ENCODE measurements at regions not wholly inside any gene's neighbourhood (a gene's known extent, or its start where the extent isn't known, plus 50 kb on each side); places are given as distances from the start of the nearest gene placed in this dataset.
"Not testable (repeated sequence)": the region's sequence is repeated elsewhere in the genome, so short reads cannot be mapped to it uniquely, and the experiment has no call there.

DNA sequence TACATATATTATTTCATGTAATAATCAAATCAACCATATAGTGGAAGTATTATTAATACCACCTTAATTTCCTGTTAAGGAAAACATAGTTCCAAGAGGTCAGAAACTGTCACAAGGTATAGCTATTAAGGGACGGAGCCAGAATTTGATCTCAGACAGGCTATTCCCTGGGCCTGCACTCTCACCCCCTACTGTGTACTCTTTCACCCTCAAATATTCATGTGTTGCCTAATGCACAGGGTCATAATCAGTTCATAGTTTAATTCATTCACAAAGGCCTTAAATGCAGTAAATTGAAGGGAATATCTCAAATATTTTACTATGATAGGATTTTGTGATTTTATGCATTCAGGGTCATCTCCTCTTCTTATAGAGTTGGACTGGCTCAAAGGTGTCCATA is 67.2 kb upstream of the IFNGR1 start:
- Mint-ChIP-seq H3K27ac (no peak overlapping the region), H3K36me3 (no peaks in the 10 kb centered on the region), H3K4me1 (peaks cover 7% of the 10 kb centered on the region), H3K4me3 (no peak overlapping the region), H3K27me3 (peaks cover 35% of the 10 kb centered on the region), H3K9me3 (no peaks in the 10 kb centered on the region)
- DNase-seq: no peak

- no peak overlapping the region for H3K27ac Mint-ChIP-seq
- H3K9me3 Mint-ChIP-seq: no peaks in the 10 kb centered on the region
- H3K4me1 Mint-ChIP-seq: peaks cover 2% of the 10 kb centered on the region
- H3K4me3 Mint-ChIP-seq: no peak overlapping the region
- H3K36me3 Mint-ChIP-seq: no peaks in the 10 kb centered on the region
- peaks cover 35% of the 10 kb centered on the region for H3K27me3 Mint-ChIP-seq
- no peak for DNase-seq
Observed at GRCh38 chr6:137284811-137285110, 65.6 kb upstream of the IFNGR1 start.

- no peak for DNase-seq
- peaks cover 2% of the 10 kb centered on the region for H3K4me1 Mint-ChIP-seq
- H3K27ac Mint-ChIP-seq: no peak overlapping the region
- no peaks in the 10 kb centered on the region for H3K36me3 Mint-ChIP-seq
- no peak overlapping the region for H3K4me3 Mint-ChIP-seq
- peaks cover 30% of the 10 kb centered on the region for H3K27me3 Mint-ChIP-seq
- no peaks in the 10 kb centered on the region for H3K9me3 Mint-ChIP-seq
Observed at GRCh38 chr6:137283940-137284810, 65.0 kb upstream of the IFNGR1 start.

DNA sequence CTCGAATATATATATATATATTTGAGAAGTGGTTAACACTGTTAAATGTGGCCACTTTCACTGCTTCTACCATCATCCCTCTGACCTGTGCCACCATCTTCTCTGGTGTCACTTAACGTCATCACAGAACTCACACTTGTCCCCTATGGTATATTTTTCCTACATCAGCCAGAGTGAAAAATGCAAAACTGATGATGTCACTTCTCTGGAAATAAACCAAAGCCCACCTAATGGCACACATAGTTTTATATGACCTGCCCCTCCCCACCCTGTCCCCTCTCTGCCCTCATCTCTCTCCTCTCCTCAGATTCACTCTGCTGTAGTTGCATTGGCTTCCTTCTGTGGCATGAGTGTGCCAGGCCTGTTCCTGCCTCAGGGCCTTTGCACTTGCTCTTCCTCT is 63.9 kb upstream of the IFNGR1 start:
- H3K27ac Mint-ChIP-seq: no peak overlapping the region
- H3K4me1 Mint-ChIP-seq: peaks cover 2% of the 10 kb centered on the region
- H3K36me3 Mint-ChIP-seq: no peaks in the 10 kb centered on the region
- no peaks in the 10 kb centered on the region for H3K9me3 Mint-ChIP-seq
- H3K27me3 Mint-ChIP-seq: peaks cover 23% of the 10 kb centered on the region
- DNase-seq: no peak
- no peak overlapping the region for H3K4me3 Mint-ChIP-seq

DNA sequence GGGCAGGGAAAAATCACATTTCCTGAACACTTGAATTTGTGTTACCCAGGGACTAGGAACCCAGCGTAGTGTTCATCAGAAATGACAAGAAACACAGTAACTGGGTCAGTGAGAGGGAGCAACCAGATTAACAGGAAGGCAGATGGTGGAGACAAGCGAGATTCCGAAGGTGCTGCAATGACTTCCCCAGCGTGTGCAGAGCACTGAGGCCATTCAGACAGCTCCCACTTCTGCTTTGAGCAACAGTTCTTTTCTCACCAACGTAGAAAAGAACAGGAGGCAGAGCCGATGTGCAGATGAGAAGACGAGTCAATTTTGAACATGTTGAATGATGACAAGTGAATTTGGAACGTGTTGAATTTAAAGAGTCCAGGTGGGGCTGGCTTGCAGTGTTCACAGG is 63.1 kb upstream of the IFNGR1 start:
- Mint-ChIP-seq H3K4me3 (no peak overlapping the region), H3K27me3 (peaks cover 18% of the 10 kb centered on the region), H3K36me3 (no peaks in the 10 kb centered on the region), H3K4me1 (peaks cover 2% of the 10 kb centered on the region), H3K27ac (no peak overlapping the region), H3K9me3 (no peaks in the 10 kb centered on the region)
- no peak for DNase-seq

DNA sequence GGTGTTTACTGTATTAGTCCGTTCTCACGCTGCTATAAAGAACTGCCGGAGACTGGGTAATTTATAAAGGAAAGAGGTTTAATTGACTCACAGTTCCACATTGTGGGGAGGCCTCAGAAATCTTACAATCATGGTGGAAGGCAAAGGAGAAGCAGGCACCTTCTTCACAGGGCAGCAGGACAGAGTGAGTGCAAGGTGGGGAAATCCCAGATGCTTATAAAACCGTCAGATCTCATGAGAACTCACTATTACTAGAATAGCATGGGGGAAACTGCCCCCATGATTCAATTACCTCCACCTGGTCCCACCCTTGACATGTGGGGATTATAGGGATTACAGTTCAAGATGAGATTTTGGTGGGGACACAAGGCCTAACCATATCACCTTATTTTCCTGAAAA is 60.1 kb upstream of the IFNGR1 start:
- H3K27me3 Mint-ChIP-seq: peaks cover 15% of the 10 kb centered on the region
- not testable (repeated sequence) for H3K4me3 Mint-ChIP-seq, H3K36me3 Mint-ChIP-seq, H3K4me1 Mint-ChIP-seq, H3K9me3 Mint-ChIP-seq, DNase-seq, H3K27ac Mint-ChIP-seq

- Mint-ChIP-seq H3K36me3 (no peaks in the 10 kb centered on the region), H3K27ac (no peak overlapping the region), H3K4me3 (no peak overlapping the region), H3K9me3 (no peaks in the 10 kb centered on the region), H3K4me1 (peaks cover 2% of the 10 kb centered on the region), H3K27me3 (peaks cover 7% of the 10 kb centered on the region)
- no peak for DNase-seq
Observed at GRCh38 chr6:137277971-137278637, 58.9 kb upstream of the IFNGR1 start.

DNA sequence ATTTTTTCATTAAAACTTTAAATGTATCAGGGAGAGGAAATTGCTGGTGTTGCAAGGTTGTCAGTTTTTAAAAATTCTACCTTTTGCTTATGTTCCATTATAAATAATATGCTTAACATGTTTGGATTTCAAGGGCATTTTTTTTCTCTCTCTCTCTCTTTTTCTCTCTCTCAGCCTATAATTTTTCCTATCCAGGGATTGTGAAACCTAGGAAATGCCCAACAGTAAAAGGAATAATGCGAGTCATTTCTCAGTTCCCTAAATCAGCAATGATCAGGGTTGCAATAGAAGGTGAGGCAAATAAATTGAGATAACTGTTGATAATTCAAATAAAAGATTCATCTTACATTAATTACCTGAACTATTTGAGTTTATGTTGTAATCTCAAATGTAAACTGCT is 53.2 kb upstream of the IFNGR1 start:
- Mint-ChIP-seq H3K27me3 (peaks cover 16% of the 10 kb centered on the region), H3K36me3 (no peaks in the 10 kb centered on the region), H3K9me3 (no peaks in the 10 kb centered on the region), H3K27ac (no peak overlapping the region), H3K4me1 (peaks cover 5% of the 10 kb centered on the region), H3K4me3 (no peak overlapping the region)
- no peak for DNase-seq

DNA sequence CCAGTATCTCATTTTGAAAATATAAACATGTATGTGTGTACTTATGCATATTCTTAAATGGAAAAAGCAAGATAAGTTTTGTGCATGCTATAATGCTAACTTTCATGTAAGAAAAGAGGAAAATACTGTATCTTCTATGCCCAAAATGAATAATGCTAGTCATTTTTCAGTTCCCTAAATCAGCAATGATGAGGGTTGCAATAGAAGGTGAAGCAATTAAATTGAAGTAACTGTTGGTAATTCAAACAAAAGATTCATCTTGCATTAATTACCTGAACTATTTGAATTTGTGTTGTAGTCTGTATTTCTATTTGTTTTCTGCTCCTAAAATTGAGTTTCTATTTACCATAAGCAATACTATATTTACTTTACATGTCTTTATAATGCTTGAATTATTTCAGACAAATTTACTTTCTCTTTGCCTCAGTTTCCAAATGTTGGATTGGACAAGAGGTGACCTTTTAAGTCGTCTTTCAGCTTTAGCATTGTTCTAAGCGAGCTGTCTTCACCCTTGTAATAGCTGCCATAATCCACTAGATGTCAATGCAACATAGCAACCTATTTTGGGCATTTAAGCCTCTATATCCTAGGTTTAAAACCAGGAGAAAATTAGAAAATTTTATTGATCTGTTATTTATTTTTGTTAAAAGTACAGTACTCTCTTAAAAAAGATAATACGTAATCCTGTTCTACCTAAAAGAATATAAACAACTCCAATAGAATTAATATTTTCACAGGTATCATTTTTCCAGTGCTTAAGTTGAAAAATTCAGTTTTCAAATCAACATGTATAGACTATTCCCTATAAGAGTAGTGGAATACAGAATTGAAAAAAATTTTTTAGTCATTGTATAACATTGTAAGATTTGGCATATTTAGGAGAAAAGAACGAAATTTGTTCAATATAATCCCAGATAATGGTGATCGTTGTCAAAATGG is 52.3 kb upstream of the IFNGR1 start:
- peaks cover 17% of the 10 kb centered on the region for H3K27me3 Mint-ChIP-seq
- no peak overlapping the region for H3K27ac Mint-ChIP-seq
- no peaks in the 10 kb centered on the region for H3K9me3 Mint-ChIP-seq
- DNase-seq: no peak
- no peaks in the 10 kb centered on the region for H3K36me3 Mint-ChIP-seq
- H3K4me3 Mint-ChIP-seq: no peak overlapping the region
- H3K4me1 Mint-ChIP-seq: peaks cover 5% of the 10 kb centered on the region

DNA sequence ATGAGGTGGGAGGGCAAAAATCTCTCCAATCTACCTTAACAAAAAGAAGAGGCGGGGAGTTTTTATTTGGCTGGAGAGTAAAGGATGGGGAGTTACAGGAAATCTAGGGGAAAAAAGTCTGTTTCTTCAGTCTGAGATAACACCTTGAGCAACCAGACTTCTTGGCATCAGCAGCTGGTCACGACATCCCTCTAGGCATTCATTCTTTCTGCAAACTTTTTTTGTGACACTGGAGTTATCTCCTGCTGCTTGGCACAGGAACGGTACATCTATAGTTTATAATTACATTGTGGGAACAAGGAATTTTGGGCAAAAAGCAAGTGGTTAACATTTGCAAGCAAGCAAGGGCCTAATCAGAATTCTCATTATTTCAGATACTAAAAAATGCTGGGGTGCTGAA is 50.6 kb upstream of the IFNGR1 start:
- Mint-ChIP-seq H3K9me3 (no peaks in the 10 kb centered on the region), H3K27ac (no peak overlapping the region), H3K4me1 (peaks cover 5% of the 10 kb centered on the region)

GRCh38 chr6:137269347-137269746 is 50.2 kb upstream of the IFNGR1 start:
- Mint-ChIP-seq H3K9me3 (no peaks in the 10 kb centered on the region), H3K27me3 (peaks cover 32% of the 10 kb centered on the region), H3K4me3 (no peak overlapping the region), H3K36me3 (no peaks in the 10 kb centered on the region), H3K4me1 (peaks cover 5% of the 10 kb centered on the region), H3K27ac (no peak overlapping the region)
- no peak for DNase-seq

More for the DNA sequence above, 50.6 kb upstream of the IFNGR1 start:
- no peak for DNase-seq
- H3K4me3 Mint-ChIP-seq: no peak overlapping the region
- H3K27me3 Mint-ChIP-seq: peaks cover 31% of the 10 kb centered on the region
- no peaks in the 10 kb centered on the region for H3K36me3 Mint-ChIP-seq

Data from activated naive CD8-positive, alpha-beta T cell treated with anti-CD3 and anti-CD28 coated beads for 36 hours (primary cell).